ENCODE measurements at regions not wholly inside any gene's neighbourhood (a gene's known extent, or its start where the extent isn't known, plus 50 kb on each side); places are given as distances from the start of the nearest gene placed in this dataset.

GRCh38 chr2:34519659-34520058 is 920.6 kb upstream of the FAM98A start:
- no peak for TF ChIP-seq CTCF (IDR thresholded peaks at IDR 0.05; ENCODE audit: low read depth, low read length)
- no peak for TF ChIP-seq POLR2A (IDR thresholded peaks at IDR 0.05; ENCODE audit: extremely low read depth, insufficient read length)
- TF ChIP-seq MYC (IDR thresholded peaks at IDR 0.05; ENCODE audit: low read depth, low read length) = no peak
- TF ChIP-seq, protein P1, sequence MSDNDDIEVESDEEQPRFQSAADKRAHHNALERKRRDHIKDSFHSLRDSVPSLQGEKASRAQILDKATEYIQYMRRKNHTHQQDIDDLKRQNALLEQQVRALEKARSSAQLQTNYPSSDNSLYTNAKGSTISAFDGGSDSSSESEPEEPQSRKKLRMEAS (IDR thresholded peaks at IDR 0.05; ENCODE audit: low read depth, low read length) = no peak
